ENCODE measurements at regions not wholly inside any gene's neighbourhood (a gene's known extent, or its start where the extent isn't known, plus 50 kb on each side); places are given as distances from the start of the nearest gene placed in this dataset.

DNA sequence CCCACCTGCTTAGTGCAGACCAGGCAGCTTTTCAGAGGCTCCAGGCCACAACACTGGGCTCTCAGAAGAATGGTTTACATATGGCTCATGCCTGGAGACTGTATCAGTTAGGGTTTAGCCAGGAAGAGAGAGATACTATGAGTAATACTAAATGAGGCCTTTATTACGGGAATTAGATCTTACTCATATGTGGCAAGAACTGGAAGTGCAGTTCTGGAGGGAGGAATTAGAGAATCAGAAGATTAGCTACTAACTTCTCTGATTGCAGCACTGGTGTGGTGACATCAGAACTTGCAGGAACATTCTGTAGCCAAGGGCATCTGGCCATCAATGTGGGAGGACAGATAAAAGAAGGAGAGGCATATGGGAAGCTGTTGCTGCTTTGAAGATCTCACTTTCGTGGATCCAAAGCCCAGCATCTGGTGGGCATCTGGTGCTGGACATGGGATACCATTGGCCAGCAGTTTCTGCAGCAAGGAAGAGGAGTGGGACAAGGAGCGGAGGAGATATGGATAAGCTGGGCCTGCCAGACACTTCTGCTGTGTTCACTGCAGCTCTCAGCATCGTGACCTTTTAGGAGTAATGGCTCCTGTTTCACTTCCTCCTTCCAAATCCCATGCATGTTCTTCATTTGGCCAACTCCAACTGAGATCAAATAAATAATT is 248.5 kb downstream of the BTBD3 start:
- TF ChIP-seq, protein P1, sequence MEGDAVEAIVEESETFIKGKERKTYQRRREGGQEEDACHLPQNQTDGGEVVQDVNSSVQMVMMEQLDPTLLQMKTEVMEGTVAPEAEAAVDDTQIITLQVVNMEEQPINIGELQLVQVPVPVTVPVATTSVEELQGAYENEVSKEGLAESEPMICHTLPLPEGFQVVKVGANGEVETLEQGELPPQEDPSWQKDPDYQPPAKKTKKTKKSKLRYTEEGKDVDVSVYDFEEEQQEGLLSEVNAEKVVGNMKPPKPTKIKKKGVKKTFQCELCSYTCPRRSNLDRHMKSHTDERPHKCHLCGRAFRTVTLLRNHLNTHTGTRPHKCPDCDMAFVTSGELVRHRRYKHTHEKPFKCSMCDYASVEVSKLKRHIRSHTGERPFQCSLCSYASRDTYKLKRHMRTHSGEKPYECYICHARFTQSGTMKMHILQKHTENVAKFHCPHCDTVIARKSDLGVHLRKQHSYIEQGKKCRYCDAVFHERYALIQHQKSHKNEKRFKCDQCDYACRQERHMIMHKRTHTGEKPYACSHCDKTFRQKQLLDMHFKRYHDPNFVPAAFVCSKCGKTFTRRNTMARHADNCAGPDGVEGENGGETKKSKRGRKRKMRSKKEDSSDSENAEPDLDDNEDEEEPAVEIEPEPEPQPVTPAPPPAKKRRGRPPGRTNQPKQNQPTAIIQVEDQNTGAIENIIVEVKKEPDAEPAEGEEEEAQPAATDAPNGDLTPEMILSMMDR (IDR thresholded peaks at IDR 0.05) = no peak
- Histone ChIP-seq H3K27me3 (no peaks in the 10 kb centered on the region), H3K9me3 (no peaks in the 10 kb centered on the region), H3K27ac (peak overlapping the region in 1 of 4 donors; percentile 36), H3K4me1 (no peaks in the 10 kb centered on the region), H3K4me3 (no peak overlapping the region), H3K36me3 (no peaks in the 10 kb centered on the region)
- ATAC-seq (peak in 3 of 4 donors; percentile 55 to 84 (median 79)), FAIRE-seq (no peak), DNase-seq (peak in 3 of 6 donors; percentile 5 to 26 (median 15))
- intact Hi-C loops (cut with DNase I) = no loop called here
- 82 to 90% methylated on average over 4 of the region's 4 CpGs for WGBS, 2 donors

DNA sequence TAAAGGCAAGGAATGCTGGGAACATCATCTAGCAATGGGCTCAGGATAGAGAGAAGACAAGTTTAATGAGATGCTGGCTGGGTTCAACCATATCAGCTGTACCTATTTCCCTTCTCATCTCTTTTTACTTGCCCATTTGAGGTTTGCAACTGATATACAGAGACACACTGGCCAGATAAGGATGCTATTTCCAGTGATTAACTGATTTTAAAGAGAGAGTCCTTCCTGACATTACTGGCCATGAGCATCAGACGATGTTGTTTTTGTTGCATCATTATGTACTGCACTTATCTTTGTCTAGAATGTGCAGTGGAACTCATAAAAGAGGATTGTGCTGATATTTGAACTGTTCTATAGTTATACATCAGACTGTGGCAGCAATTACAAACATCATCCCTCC is 252.7 kb downstream of the BTBD3 start:
- no peak for ATAC-seq

GRCh38 chr20:12171923-12172524 is 254.3 kb downstream of the BTBD3 start:
- H3K27ac ChIP-seq = peak overlapping the region in 1 of 4 donors; percentile 31
- DNase-seq = no peak
- no peak for FAIRE-seq

More for the DNA sequence above, 252.7 kb downstream of the BTBD3 start:
- intact Hi-C loops (cut with DNase I) = no loop called here
- Histone ChIP-seq H3K9me3 (no peaks in the 10 kb centered on the region), H3K4me3 (no peak overlapping the region), H3K36me3 (no peaks in the 10 kb centered on the region), H3K27me3 (no peaks in the 10 kb centered on the region), H3K4me1 (no peaks in the 10 kb centered on the region), H3K27ac (no peak overlapping the region)
- DNase-seq (no peak), FAIRE-seq (no peak)
- 73 to 93% methylated on average over 1 of the region's 1 CpG for WGBS, 2 donors
- TF ChIP-seq, protein P1 (IDR thresholded peaks at IDR 0.05) = no peak

GRCh38 chr20:12173347-12174012 is 255.8 kb downstream of the BTBD3 start:
- ATAC-seq (no peak), DNase-seq (no peak), FAIRE-seq (no peak)
- intact Hi-C loops (cut with DNase I) = no loop called here
- H3K27me3 ChIP-seq = no peaks in the 10 kb centered on the region
- peaks cover 0 to 6% (median 0%) of the 10 kb centered on the region in 3 donors for H3K4me1 ChIP-seq
- H3K36me3 ChIP-seq = no peaks in the 10 kb centered on the region
- TF ChIP-seq, protein P1 (IDR thresholded peaks at IDR 0.05) = no peak
- no peak overlapping the region for H3K27ac ChIP-seq
- no peak overlapping the region for H3K4me3 ChIP-seq
- no peaks in the 10 kb centered on the region for H3K9me3 ChIP-seq
- WGBS, 2 donors = 43 to 57% methylated on average over 2 of the region's 2 CpGs

More at GRCh38 chr20:12171923-12172524, 254.3 kb downstream of the BTBD3 start:
- no peak overlapping the region for H3K4me3 ChIP-seq
- no peaks in the 10 kb centered on the region for H3K36me3 ChIP-seq
- H3K4me1 ChIP-seq = peaks cover 0 to 2% (median 0%) of the 10 kb centered on the region in 3 donors
- no peaks in the 10 kb centered on the region for H3K9me3 ChIP-seq
- 70 to 73% methylated on average over 2 of the region's 2 CpGs for WGBS, 2 donors
- ATAC-seq = peak in 3 of 4 donors; percentile 47 to 77 (median 70)
- TF ChIP-seq, protein P1 (IDR thresholded peaks at IDR 0.05) = no peak
- intact Hi-C loops (cut with DNase I) = no loop called here
- H3K27me3 ChIP-seq = no peaks in the 10 kb centered on the region
